ENCODE measurements at regions not wholly inside any gene's neighbourhood (a gene's known extent, or its start where the extent isn't known, plus 50 kb on each side); places are given as distances from the start of the nearest gene placed in this dataset.

GRCh38 chr2:13006426-13006825, 289.7 kb downstream of the TRIB2 start (continued):
- TF ChIP-seq CHD7 (IDR thresholded peaks at IDR 0.05; ENCODE audit: insufficient replicate concordance, low read length), result no peak
- no peak for TF ChIP-seq HDAC2 (IDR thresholded peaks at IDR 0.05; ENCODE audit: borderline replicate concordance in 1 of 2, low read depth in 2 of 2, low read length in 2 of 2)
- TF ChIP-seq POU5F1 (IDR thresholded peaks at IDR 0.05; ENCODE audit: low read depth, low read length), result no peak
- no peak for TF ChIP-seq KDM5A (IDR thresholded peaks at IDR 0.05; ENCODE audit: low read length)
- no peak for TF ChIP-seq CEBPB (IDR thresholded peaks at IDR 0.05; ENCODE audit: low read depth, low read length)
- TF ChIP-seq PHF8 (conservative IDR thresholded peaks at IDR 0.05; ENCODE audit: low read depth, low read length), result no peak
- TF ChIP-seq SRF (IDR thresholded peaks at IDR 0.05; ENCODE audit: low read depth, low read length), result no peak
- TF ChIP-seq CHD2 (IDR thresholded peaks at IDR 0.05; ENCODE audit: low read length), result no peak
- no peak for TF ChIP-seq TAF1 (IDR thresholded peaks at IDR 0.05; ENCODE audit: low read depth, low read length)

Measured in H1 (cell line).